GM19397 (cell line): ENCODE measurements at regions not wholly inside any gene's neighbourhood (a gene's known extent, or its start where the extent isn't known, plus 50 kb on each side); places are given as distances from the start of the nearest gene placed in this dataset.

ENCODE experiments used
- ATAC-seq: cut with Tn5 transposase; IDR thresholded peaks from one replicate; pipeline ENCODE4 v1.9.1; 2021; ENCODE audit warnings: mild to moderate bottlenecking, moderate library complexity; ENCODE audit not compliant: unreplicated experiment

GRCh38 chr1:199303035-199303434, 664.2 kb downstream of the PTPRC start:
- no peak for ATAC-seq

- no peak for ATAC-seq
These were observed 666.2 kb downstream of the PTPRC start for GRCh38 chr1:199305053-199305452.

- no peak for ATAC-seq
These were observed 668.8 kb downstream of the PTPRC start for GRCh38 chr1:199307496-199308264.

- no peak for ATAC-seq
These were observed 669.6 kb downstream of the PTPRC start for GRCh38 chr1:199308349-199308846.

- no peak for ATAC-seq
These were observed 671.9 kb downstream of the PTPRC start for GRCh38 chr1:199310708-199311107.

- no peak for ATAC-seq
These were observed 672.8 kb downstream of the PTPRC start for GRCh38 chr1:199311478-199312262.

GRCh38 chr1:199312626-199313025, 673.8 kb downstream of the PTPRC start:
- no peak for ATAC-seq

- ATAC-seq: no peak
These were observed 674.6 kb downstream of the PTPRC start for GRCh38 chr1:199313444-199313843.

GRCh38 chr1:199319341-199319740, 680.5 kb downstream of the PTPRC start:
- no peak for ATAC-seq

- no peak for ATAC-seq
These were observed 683.4 kb downstream of the PTPRC start for GRCh38 chr1:199322278-199322677.

- ATAC-seq: no peak
These were observed 694.3 kb upstream of the NR5A2 start for GRCh38 chr1:199333180-199333579.

GRCh38 chr1:199335496-199335895, 692.0 kb upstream of the NR5A2 start:
- no peak for ATAC-seq

- ATAC-seq: no peak
These were observed 690.5 kb upstream of the NR5A2 start for GRCh38 chr1:199336745-199337640.

- no peak for ATAC-seq
These were observed 688.8 kb upstream of the NR5A2 start for GRCh38 chr1:199338760-199339159.

GRCh38 chr1:199352351-199352750, 675.2 kb upstream of the NR5A2 start:
- no peak for ATAC-seq

- ATAC-seq: no peak
These were observed 673.6 kb upstream of the NR5A2 start for GRCh38 chr1:199353906-199354305.

- no peak for ATAC-seq
These were observed 670.9 kb upstream of the NR5A2 start for GRCh38 chr1:199356561-199356960.

- no peak for ATAC-seq
These were observed 669.9 kb upstream of the NR5A2 start for GRCh38 chr1:199357599-199357998.

GRCh38 chr1:199362996-199363395, 664.5 kb upstream of the NR5A2 start:
- ATAC-seq: no peak

GRCh38 chr1:199373139-199373538, 654.4 kb upstream of the NR5A2 start:
- no peak for ATAC-seq

GRCh38 chr1:199377211-199377610, 650.3 kb upstream of the NR5A2 start:
- no peak for ATAC-seq
